Left renal cortex interstitium (tissue), 4 donors: ENCODE measurements at regions not wholly inside any gene's neighbourhood (a gene's known extent, or its start where the extent isn't known, plus 50 kb on each side); places are given as distances from the start of the nearest gene placed in this dataset.

Experiments used
- DNase-seq, 4 donors: peaks; one replicate each; pipeline ENCODE4 v3.0.0-alpha.2; 2013; ENCODE audit warnings: low read depth in 4 of 4, low spot score in 2 of 4, missing footprints in 1 of 4

DNA sequence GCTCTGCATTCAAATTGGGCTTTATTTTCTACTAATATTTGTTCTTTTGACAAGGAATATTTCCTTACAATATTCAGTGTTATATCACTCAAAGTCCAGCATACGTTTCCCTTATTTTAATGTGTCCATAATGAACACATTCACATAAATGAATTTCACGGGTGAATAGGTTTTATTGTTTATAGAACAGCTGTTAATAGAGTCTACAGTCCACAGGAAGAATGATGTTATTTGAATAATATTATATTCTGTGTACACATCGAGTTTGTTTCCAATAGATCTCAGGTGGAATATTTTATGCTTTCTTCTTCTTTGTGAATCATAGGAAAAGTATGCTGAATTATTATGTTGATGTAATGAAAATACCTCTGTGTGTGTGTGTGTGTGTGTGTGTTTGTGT is 582.4 kb downstream of the CDH26 start:
- no peak for DNase-seq

DNA sequence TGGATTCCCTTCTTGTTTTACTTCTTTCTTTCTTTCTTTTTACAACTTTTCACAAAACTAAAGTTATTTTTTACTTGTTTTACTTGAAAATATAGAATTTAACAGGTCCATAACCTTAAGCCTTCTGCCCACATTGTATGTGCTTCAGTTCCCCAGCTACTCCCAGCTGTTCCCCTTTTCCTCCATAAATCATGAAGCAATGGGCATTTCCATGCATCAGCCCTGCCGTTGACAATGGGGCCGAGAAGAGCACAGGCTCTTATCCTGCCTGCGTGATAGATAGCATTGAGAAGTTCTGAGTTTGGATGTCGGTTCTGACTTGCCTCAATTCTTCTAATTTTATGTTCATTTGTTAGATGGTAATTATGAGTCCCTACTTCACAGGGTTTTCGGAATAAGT is 583.8 kb downstream of the CDH26 start:
- no peak for DNase-seq

DNA sequence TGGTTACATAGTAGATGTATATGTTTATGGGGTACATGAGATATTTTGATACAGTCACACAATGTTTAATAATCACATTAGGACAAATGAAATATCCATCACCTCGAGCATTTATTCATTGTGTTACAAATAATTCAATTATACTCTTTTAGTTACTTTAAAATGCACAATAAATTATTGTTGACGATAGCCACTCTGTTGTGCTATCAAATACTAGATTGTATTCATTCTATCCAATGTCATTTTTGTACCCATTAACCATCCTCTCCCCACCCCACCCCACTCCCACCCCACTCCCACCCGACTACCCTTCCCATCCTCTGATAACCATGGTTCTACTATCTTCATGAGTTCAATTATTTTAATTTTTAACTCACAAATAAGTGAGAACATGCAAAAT is 585.4 kb downstream of the CDH26 start:
- DNase-seq = no peak

DNA sequence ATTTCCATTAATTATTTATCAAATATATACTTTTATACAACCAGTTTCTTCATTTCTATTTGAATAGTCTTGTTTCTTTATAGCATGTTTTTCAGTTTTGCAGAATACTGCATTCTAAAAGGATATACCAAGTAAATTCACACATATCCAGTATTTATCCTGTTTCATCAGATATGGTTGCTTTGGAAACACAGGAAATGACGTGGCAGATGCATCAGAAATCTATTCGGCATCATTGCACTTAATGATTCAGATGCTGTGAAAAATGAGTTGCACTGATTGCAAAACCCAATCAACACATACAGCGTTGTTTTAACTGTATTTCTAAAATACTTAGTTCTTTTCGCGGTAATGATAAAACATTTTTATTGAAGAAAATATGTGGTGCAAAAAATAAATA is 594.9 kb downstream of the CDH26 start:
- DNase-seq = no peak

DNA sequence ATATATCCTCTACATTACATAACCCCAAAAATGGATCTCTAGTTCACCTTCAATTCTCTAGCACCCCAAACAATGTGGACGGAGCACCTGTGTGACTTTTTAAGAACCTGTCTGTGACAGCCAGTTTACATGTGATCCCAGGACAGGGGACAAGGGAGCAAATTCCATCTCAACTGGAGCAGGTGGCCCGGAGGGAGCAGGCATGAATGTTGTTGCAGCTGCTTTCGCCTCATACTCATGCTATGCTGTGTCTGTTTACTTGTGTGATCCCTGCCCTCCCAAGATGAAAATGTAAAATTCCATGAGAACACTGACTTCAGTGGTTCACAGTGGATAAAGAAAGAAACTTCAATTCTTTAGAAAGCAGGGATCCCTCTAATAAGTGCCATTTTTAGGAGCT is 600.3 kb downstream of the CDH26 start:
- DNase-seq = no peak

DNA sequence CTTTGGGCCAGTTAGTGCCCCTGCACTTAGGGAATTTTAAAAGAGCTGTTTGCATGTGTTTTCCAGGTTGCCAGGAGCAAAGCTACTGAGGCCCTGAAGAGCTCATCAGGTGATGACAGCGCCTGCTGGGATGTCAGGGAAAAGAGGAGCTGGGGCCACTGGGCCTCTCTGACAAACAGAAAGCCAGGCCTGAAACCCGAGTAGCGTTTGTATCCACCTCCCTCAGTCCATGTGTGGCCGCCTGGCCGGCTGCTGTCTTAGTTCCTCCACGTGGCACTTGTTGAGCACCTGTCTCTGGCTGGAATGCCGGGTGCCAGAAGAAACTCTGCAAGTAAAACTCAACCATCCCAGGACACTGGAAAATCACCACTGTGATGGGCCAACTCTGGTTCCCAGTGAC is 601.2 kb downstream of the CDH26 start:
- DNase-seq = peak in 1 of 4 donors; percentile 13

DNA sequence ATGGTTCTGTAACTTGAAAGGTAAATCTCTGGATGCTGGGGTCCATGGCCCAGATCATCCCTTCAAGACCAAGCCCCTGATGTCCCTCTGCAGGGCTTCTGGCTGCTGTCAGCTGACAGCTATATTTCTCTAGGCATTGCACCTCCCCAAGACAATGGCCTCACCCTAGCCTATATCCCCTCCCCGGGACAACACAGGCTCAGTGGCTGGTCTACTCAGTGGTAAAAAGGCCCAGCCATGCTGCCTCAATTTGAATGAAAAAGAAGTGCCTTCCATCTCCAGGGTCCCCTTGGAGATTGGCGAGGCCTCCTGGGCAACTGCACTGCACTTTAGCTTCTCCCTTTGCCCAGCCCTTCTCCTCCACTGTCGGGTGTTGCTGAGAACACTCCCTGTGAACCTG is 602.8 kb downstream of the CDH26 start:
- no peak for DNase-seq

DNA sequence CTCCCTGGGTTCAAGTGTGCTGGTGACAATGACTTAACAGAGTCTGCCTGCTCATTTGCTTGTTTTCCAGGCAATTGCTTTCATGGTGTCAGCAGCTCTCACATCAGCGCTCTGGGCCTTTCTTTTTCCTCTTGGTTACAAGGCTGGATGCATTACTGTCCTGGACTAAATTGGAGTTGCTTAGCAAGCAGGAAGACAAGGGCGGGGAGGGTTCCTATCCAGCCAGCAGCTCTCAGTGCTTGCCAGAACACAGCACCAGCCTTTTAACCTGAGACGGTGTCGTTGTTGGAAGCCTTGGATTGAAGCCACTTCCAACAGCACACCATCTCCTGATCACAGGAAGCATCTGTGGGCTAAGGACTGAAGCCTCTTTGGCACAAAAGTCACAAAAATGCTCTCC is 606.9 kb downstream of the CDH26 start:
- no peak for DNase-seq

DNA sequence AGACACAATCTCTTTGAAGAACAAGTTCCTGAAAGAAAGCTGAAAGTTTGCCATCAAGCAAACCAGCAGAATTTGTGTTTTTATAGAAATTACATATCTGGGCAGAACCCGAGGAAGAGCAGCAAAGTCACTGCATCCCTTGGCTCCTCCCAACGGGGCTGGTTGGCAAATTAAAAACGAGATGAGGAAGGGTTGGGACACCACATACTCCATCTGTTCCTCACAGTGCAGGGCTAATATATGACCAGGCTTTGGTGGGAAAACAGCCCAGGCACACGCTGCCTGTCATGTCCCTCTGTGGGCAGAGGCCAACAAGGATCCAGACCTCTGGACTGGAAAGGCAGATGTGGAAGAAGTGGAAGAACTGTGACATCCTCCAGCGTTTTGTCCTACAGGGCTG is 607.3 kb downstream of the CDH26 start:
- DNase-seq = no peak

DNA sequence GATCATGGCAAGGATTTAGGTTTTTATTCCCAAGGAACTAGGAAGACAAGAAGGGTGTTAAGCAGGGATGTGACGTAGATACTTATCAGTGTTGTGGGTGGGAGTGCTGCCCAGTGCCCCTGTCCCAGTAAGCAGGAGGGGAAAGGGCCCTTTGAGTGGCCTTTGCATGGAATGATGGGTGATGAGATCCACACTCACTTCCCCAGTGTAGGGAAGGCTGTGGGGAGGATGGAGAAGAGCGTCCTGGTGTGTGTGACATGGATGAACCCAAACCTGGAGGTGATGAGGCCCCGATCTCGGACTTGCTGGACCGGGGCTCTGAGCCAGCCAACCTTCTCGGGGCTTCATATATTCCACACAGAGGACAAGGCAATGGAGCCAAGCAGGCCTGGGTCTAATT is 610.9 kb downstream of the CDH26 start:
- DNase-seq = no peak

DNA sequence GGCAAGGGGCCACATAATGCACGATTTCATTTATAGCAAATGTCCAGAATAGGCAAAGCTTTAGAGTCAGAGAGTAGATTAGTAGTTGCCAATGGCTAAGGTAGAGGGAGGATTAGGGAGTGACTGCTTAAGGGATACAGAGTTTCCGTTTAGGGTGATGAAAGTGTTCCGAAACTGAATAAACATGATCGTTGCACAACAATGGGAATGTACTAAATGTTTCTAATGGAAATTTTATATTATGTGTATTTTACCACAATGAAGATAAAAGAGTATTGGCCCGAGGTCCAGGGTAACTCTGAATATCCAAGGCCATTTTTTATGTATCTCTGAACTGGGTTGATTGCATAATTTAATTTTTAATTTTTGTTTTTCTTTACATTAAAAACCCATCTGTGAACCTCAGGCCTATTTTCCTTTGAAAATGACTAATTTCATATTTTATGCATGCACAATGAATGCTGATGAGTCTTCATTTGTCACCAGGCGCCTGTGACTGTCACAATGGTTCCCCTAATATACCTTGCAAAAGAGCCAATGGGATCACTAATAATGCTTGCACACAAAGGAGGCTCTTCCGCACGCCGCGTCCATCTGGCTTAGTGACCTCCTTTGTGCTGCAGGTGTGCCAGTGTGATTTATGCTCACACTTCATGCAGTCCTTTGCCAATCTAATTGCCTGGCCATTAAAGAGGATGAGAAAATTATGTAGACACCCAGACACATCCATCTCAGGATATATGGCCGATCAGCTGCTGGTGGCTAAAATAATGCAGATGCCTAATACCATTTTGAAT is 612.5 kb downstream of the CDH26 start:
- no peak for DNase-seq

DNA sequence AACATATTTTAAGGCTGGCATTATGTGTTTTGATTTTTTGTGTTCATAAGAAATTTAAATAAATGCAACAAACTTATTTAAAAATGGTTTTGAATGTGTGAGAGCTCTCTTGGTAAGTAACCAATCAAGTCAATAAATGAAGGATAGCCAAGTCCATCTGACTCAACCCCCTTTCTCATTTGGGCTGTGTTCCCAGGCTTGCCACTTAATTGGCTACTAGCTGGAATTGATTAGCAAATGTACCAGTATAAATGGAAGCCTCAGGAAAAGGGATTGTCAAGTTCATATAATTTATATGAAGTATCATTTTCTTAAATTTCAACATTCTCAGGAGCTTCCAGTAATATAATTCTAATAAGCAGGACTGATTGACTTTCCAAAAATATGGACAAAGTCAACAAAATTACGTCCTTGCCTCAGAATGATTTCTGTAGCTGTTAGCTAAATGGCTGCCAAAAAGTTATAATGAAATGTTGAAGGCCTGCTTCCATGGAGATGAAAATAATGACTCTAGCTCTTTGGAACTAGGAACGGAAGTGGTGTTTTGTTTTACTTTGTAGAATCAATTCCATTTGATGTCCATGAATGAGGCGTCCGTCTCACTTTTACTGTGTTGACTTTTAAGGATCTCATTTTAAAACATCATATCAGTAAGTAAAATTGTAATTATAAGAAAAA is 614.9 kb downstream of the CDH26 start:
- no peak for DNase-seq

DNA sequence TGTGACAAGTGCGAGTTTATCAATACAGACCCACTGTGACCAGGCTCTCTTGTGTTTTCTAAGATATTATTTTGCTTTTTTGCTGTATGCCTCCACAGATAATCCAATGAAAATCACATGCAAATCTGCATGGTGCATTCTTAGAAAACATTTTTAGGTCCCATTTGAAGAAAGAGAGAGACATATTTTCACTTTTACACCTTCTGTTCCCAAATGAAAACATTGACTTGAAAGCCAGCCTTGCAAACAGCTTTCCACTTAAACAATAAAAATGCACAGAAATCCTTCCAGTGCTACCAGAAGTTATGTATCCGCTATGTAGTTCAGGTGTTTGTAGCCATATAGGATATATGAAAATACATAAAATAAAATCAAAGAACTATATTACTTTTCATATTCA is 618.0 kb downstream of the CDH26 start:
- no peak for DNase-seq

DNA sequence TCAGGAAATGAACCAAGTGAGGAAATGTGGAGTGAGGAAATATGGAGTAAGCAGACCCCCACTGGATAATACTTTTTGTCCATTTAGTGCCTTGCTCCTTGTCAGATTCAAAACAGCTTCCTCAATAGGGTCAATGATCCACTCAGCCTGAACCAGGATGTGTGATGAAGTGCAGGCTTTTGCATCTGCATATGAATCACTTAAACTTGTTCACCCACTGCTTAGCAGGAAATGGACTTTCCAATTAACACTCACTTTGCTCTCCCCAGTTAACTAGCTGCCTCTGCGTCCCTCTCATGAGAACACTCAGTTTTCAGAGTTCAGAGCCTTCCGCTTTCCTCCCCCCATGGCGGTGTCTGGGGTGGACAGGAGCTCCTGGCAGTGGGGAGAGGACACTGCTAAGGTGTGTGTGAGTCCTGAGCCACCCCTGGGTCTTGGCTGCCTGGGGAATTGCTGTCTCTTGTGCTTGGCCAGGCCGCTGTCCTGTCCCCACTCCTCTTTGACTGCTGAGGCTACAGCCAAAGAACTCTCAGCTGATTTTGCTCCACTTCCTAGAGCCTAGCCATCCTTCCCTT is 621.8 kb downstream of the CDH26 start:
- DNase-seq = no peak

DNA sequence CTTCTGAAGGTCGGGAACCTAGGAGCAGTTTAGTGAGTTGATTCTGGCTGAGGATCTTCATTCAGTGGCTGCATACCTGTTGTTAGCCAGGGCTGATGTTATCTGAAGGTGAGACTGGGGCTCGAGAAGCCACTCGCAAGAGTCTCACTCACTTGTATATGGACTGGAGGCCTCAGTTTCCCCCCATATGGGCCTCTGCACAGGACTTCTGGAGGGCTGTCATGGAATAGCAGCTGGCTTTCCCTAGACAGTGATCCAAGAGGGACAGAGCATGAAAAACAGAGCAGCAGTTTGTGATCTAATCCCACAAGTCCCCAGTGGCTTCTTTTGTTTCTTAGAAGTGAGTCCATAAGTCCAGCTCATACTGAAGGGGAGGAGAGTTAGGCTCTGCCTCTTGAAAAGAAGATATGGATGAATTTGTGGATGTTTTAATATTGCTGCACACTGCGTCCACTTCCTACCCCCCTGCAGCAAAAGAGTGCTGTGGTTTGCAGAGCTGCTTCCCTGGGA is 623.4 kb downstream of the CDH26 start:
- DNase-seq = no peak

DNA sequence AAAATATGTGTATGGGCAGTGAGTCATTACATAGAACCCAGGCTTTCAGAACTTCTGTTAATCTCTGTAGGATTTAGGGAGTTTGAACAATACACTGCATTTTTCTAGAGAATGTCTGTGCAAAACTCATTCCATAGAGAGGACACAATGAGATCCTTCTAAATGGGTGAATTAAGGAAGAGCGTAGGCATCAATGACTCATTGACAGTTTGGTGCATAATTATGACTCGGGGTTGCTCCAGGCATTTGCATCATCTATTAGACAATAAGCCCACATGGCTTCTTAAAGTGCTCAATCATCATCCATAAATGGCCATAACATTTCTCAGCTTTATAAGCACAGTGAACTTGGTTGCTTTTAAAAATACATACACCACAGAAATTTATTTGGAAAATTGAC is 625.5 kb downstream of the CDH26 start:
- DNase-seq = no peak

DNA sequence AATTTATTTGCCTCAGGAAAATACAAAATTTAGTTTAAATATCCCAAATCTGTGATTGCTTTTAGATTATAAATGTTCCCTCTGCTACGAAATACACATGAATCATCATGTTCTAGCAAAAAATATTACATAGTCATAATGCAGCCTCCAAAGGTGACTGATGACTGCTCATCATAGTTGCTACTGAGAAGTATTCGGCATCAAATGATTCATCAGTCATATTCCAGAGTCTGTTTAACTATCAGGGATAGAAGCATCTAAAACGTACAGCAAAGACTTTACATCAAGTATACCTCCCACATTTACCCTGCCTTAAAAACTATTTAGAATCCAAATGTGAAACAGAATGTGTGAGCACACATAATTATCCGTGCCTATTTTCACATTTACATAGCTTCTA is 626.0 kb downstream of the CDH26 start:
- no peak for DNase-seq

DNA sequence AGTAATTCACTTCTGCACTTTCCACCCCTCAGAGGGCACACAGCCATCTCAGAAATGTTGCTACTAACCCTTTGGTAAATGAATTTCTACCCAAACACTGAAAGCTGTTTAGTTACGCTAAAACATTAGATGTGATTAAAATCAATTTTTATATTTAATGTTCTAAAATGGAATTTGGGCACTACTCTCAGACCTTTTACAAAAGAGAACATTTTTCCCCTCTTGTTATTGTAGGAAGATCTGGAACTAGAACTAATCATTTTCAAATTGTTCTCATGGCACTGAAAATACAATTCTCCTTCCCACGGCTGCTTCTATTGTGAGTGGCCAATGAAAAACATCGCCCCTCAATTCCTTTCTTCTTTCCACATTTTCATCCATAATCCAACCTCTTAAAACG is 627.4 kb downstream of the CDH26 start:
- DNase-seq = no peak

DNA sequence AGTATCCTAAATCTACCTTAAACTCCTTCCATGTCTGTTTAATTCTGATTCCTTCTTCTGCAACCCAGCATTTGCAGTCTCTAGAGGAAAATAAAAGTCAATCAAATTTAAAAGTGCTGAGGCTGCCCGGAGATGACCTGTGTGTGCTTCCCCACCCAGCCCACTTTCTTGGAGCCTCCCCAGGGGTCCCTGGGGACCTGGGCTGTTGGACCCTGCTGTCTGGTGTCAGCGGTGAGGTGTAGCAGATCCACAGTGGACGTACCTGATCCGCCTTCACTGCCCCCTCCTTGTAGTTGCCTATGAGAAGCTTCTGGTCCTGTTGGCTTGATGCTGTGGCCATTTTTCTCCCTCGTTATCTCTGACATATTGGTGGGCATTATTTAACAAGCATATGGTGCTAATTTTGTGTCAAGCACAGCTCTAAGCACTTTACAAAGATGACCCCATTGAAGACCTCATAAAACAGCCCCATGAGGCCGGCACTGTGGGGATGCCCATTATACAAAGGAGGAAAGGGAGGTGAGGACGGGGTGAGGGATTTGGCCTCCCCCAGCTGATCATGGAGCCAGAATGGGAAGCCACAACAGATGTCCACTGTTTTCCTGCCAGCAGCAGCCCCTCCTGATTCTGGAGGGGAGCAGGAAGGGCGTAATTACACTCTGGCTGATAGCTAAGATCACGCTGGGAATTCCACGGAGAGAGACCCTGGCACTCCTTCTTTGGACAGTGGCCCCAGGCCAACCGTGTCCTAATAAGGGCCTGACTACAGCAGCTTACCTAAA is 628.2 kb downstream of the CDH26 start:
- DNase-seq = no peak

DNA sequence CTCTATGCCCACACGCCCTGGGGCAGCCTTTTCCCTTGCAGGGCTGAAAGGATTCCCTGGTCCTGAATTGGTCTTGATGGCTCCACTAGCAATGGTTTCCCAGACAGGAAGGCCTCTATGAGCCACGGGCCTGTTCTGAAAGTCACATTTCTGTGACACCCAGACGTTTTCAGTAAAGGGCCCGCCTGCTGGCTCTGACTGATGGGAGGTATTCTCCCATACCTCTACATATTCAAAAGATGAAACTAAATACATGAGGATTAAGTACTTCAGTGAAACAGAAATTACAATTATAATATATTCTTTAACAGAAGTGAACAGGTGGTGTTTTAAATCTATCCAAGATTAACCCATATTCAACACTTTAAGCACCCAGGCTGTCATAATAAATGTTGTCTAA is 629.8 kb downstream of the CDH26 start:
- no peak for DNase-seq

DNA sequence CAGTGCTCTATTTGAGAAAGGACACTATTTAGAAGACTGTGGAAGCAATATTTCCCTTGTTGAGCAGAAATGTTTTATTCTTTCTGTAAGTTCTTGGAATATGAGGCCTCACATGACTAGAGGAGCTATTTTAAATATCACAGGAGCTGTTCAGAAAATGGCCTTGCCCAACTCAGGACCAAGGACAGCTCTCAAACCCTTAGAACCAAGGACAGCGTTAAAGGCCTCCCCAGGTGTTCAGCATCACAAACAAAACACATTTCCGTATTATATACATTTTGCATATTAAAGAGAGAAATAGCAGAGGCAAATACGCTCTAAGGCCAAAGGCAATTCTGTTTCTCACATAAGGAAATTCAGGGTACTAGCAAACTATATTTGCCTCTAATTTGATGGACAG is 631.4 kb downstream of the CDH26 start:
- peak; percentile 25 to 59 (median 55) for DNase-seq
